ENCODE measurements at regions not wholly inside any gene's neighbourhood (a gene's known extent, or its start where the extent isn't known, plus 50 kb on each side); places are given as distances from the start of the nearest gene placed in this dataset.

GRCh38 chr7:69489533-69489932, 108.7 kb upstream of the AUTS2 start:
- TF ChIP-seq, protein P1, sequence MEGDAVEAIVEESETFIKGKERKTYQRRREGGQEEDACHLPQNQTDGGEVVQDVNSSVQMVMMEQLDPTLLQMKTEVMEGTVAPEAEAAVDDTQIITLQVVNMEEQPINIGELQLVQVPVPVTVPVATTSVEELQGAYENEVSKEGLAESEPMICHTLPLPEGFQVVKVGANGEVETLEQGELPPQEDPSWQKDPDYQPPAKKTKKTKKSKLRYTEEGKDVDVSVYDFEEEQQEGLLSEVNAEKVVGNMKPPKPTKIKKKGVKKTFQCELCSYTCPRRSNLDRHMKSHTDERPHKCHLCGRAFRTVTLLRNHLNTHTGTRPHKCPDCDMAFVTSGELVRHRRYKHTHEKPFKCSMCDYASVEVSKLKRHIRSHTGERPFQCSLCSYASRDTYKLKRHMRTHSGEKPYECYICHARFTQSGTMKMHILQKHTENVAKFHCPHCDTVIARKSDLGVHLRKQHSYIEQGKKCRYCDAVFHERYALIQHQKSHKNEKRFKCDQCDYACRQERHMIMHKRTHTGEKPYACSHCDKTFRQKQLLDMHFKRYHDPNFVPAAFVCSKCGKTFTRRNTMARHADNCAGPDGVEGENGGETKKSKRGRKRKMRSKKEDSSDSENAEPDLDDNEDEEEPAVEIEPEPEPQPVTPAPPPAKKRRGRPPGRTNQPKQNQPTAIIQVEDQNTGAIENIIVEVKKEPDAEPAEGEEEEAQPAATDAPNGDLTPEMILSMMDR (conservative IDR thresholded peaks at IDR 0.05): no peak
- TF ChIP-seq ZFX (IDR thresholded peaks at IDR 0.05): no peak

Measured in C4-2B (cell line).